Activated CD8-positive, alpha-beta memory T cell treated with anti-CD3 and anti-CD28 coated beads for 4 hours (primary cell): ENCODE measurements at regions not wholly inside any gene's neighbourhood (a gene's known extent, or its start where the extent isn't known, plus 50 kb on each side); places are given as distances from the start of the nearest gene placed in this dataset.
"Not testable (repeated sequence)": the region's sequence is repeated elsewhere in the genome, so short reads cannot be mapped to it uniquely, and the experiment has no call there.

ENCODE experiments used
- DNase-seq, 2 donors: peaks; one replicate each; pipeline ENCODE4 v3.0.0-alpha.2; 2020; ENCODE audit warnings: low read depth in 2 of 2

DNA sequence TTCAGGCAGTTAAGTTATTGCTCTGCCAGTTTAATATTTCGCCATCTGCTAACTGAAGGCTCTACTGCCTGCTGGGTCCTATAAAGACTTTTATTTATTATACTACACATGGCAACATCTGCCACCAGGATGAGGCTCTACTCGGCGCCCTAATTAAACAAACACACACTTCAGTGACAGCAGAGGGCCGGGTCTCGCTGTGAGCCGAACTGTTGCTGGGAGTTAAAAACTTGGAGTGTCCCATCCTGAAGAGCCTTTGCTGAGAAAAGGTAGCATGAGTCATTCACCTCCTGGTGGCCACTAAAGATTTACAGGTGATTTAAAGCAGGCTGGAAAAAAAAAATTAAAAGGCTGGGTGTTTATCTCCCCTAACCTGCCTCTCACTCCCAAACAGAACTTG is 183.7 kb downstream of the NPIPA8 start:
- DNase-seq, result not testable (repeated sequence)

DNA sequence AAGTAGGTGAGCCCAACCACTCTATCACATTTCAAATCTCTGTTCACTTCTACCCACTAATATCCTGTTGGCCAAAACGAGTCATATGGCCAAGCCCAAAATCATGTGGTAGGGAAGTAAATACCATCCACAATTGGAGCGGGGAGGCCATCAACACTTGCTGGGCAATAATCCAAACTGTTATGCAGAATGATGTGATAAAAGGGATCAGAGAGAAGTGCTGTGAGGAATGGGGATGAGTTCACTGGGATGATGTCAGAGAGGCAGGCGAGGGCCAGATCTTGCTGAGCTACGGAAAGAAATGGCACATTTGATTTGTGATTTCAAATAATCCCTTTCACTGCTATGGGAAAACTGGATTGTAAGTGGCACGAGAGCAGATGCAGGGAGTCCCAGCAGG is 188.4 kb downstream of the NPIPA8 start:
- DNase-seq, result not testable (repeated sequence)

DNA sequence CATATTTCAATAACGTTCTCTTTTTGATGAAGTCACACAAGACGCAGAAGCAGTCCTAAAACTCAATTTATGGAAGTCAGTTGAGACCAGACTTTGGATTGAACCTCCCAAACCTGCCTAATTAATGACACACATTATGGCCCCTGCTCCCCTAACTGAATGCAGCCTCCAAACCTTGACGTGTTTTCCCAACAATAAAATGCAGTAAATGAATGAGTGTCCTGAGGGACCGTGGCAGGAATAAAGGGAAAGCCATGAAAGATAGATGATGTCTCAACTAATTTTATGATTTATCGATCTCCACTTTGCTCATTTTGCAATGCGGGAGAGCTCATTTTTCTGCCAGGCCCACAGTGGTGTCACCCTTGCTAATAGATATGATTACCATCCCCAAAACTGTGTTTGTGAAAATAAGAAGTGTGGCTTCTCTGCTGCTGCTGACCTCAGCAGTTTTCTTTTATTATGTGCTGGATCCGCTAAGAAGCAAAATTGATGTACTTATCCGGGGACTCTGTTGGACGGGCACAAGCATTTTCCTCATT is 189.9 kb downstream of the NPIPA8 start:
- DNase-seq, result not testable (repeated sequence)

DNA sequence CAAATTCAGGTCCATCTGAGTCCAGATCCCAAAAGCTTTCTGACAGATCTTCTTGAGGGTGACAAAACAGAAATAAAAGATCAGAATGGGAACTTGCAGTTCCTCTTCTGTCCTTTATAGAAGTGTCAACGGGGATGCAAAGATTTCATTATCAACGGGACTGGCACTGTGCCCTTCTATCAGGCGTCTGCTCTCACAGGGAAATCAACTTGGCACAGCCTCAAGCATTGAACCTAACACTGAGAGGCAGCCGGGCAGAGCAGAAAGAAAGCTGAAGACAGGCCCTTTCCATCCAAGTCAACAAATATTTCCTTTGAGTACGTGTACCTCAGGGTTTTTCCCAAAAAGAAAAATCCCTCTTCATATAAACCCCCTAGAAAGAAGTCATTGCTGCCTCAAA is 194.5 kb downstream of the NPIPA8 start:
- DNase-seq, result not testable (repeated sequence)

DNA sequence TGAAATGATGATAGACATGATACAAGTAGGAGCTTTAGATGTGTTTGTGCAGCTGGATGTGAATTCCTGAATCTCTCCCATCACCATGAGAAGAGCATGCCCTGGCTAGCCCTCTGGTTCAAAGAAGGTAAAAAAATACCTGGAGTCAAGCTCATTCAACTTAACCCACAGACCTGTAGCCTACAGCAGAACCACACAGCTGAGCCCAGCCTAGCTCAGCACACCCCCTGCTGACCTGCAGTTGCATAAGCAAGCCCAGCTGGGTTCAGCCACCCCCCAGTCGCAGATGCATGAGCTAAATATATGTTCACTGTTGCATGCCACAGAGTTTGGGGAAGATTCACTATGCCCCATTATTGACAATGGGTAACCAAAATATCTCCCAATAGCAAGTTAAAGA is 200.2 kb downstream of the NPIPA8 start:
- not testable (repeated sequence) for DNase-seq

DNA sequence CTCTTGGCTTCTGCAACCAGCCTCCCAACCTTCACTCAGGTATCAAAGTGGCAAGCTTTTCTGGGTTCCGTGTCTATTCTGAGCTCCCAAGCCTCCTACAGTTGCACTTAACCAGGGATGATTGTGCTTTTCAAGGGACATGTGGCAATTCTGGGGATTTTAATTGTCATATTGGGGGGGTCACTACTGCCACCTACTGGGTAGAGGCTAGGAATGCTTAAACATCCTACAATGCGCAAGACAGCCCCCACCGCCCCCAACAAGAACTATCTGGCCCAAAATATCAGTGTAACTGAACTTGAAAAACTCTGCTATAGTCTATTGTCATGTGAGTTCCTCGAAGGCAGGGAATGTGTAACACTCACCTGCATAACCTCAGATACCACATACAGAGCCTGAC is 201.5 kb downstream of the NPIPA8 start:
- not testable (repeated sequence) for DNase-seq

DNA sequence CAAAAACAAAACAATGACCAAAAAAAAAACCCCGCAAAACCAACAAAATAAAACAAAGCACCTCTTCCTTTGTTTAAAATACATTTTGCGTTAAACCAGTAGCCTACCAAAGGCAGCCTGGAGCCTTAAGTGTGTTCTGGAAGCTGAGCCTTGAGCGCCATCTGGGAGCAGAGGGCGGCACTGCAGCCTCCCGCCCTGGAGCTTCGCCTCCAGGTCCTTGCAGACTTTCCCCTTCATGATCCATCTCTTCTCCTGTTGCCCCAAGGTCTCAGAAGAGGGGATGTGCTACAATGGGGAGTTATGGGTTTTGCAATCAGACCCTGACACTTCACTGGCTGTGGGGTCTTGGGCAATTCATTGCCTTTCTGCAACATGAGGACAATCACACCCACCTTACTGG is 204.9 kb downstream of the NPIPA8 start:
- DNase-seq, result not testable (repeated sequence)

DNA sequence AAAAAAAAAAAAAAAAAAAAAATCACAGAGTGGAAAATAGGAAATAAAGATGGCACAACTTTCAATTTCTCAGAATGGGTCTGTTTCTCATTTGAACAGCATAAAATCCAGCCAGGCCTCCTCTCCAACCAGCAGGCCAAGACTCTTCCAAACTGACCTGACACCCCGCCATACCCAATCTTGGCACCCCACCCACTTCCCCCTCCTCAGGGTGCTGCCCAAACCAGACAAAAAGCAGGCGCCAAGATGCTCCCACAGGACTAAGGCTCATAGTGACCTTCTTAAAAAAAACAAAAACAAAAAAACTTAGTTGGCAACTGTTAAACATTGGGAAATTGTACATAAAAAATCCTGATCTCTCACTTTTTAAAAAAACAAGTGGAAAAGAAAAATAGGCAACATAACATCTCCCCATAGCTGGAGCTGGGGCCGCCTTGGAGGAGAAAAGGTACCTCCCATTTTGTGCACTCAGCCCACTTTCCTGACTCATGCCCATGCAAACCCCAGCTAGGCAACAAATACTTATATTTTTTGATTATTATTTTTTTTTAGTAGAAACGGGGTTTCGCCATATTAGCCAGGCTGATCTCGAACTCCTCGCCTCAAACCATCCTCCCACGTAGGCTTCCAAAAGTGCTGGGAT is 205.9 kb downstream of the NPIPA8 start:
- not testable (repeated sequence) for DNase-seq

DNA sequence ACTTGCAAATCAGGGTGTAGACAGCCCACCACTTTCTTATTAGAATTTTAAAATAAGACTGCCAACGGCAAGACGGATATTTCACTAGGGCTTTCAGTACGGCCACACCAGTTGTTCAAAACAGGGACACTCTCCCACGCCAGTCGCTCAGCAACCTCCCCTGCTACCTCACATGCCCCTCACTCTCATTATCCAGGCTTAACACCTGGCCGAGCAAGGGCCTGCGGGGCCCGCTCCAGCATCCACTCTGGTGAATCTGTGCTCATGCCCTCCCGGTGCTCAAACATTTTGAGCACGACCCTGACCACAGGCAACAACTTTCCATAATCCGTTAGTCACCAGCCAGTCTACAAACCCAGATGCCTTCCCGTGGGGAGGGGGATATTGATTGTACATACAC is 209.5 kb downstream of the NPIPA8 start:
- not testable (repeated sequence) for DNase-seq

DNA sequence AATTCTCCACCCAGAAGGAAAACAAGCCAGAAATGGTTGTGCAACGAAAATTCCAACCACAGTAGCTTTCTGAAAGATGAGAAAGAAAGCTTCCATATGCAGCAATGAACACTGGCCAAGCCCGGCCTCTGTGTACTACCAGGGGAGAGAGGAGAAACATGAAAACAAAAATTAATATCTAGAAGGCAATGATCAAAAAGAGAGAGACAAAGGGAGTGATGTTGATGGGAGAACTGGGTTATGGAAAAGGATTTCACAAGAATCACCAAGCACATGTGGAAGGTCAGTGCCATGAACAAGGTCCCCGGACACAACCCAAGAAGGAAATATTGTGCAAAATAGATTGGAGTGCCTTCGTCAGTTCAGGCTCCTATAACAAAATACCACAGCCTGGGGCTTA is 217.4 kb downstream of the NPIPA8 start:
- not testable (repeated sequence) for DNase-seq

DNA sequence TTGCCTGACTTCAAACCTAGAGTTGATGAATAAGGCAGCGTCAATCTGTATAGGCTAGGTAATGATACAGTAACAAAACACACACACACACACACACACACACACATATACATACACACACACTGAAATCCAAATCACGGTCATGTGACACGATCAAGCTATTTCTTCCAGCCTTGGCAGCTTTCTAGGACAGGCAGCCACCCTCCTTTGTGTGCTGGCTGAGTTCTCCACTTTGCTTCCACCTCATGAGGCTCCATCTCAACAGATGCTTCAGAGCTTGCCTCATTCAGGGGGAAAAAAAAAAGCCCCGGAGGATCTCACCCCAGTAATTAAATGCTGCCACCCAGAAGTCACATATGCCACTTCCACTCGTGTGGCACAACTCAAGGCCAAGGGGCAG is 217.9 kb downstream of the NPIPA8 start:
- not testable (repeated sequence) for DNase-seq

DNA sequence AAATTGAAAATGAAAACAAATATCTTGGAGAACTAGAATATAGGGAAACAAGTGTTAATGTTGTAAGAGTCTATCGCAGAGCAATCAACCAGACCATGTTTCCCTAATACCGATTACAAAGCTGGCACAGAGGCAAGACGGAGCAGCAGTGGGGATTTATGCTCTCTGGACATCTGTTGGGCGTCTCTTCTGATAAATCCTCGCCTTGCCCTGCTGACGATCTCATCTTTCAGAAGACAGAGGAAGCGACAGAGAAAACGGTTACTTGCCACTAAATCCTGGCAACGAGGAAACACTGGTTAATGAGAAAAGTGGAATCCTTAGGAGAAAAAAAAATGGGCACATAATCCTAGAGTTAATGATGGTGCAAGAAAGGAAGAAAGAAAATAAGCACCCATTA is 218.5 kb downstream of the NPIPA8 start:
- not testable (repeated sequence) for DNase-seq

DNA sequence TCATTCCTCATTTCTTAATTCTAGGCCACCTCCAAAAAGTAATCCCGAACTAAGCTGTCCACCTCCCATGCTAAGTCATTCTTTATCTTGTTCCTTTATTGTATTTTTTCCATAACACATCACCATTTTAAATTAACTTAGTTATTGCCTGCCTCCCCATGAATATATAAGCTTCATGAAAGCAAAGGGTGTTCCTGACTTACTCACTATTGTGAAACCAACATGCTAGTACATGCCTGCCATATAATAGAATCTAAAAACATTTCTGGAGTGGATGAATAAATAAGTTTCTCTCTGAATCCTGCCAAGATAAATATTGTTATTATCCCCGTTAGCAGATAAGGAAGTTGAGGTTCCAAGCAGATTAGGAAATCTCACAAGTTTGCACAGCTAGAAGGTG is 232.1 kb downstream of the NPIPA8 start:
- not testable (repeated sequence) for DNase-seq

DNA sequence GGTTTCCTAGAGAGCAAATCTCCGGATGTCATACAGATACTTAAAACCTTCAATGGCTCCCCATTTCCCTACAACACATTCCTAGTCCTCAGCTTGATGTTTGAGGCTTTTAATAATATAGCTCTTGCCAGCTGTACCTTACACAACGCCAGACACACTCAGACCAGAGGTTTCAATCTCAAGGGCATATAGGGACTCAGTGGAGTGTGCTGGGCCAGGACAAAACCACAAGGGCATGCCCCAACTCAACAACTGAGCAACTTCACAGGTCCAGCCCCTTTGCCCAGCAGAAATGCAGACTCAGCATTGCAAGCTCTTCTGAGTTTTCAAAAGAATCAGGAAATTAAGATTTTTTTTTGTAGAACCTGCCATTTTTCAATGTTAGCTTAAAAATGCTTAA is 235.5 kb downstream of the NPIPA8 start:
- not testable (repeated sequence) for DNase-seq

DNA sequence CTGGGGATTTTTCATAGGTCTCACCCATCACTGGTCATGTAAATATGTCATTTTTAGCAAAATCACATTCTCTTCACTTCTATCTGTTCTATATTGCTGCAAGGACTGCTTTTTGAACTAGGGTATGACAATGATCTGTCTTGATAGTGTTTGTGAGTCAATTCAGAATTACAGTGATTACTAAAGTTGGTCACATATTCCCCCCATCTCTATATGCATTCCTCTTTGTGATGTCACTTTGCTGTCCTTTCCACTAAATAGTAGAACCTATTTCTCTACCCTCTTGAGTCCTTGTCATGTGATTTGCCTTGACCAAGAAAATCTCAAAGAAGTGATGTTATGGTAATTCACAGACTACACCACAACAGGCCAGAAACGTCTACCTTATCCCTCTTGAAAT is 243.9 kb downstream of the NPIPA8 start:
- DNase-seq, result not testable (repeated sequence)

DNA sequence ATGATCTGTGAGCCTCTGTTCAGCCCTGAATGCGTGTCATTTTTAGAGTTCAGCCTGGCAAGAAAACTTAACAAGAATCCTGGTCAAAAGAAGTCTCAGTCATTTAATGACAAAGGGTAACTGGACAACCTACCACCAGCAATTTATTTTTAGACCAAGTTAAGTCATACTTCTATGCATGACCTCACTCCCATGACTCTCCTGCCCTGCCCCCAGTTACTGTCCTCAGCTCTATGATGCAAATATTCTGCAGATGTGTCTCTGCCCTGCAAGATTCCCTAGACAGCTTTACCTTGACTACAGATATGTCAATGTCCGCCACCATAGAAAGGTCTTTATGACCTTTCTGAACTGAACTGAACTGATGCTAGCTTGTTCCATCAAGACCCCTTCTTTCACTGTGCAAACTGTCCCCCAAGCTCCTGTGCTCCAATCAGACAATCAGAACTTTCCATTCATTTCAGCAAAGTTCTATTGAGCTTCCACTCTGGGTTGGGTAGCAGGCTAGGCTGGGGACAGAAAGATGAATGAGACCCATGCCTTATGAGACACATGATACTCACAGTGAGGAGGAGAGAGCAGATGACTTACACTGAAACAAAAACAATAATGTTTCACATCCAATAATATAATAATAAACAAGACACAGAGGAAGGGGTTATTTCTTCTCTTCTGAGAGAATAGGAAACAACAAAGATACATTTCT is 255.7 kb downstream of the NPIPA8 start:
- not testable (repeated sequence) for DNase-seq

DNA sequence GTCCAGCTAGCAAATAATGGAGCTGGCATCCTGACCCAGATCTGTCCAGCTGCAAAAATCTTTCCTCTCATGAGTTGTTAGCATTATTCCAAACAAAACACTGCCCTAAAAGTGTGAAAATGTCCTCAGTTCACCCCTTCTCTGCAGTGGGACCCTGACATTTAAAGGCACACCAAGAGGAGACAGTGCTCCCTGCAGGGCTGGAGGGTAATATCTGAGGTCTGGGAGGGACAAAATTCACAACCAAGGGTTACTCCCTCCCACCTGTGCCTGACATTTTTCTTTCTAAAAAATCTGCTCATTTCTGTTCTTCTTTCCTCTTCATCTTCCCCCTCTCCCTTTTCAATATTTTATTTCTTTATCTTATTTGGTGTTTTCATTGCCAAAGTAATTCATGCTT is 258.6 kb downstream of the NPIPA8 start:
- not testable (repeated sequence) for DNase-seq

DNA sequence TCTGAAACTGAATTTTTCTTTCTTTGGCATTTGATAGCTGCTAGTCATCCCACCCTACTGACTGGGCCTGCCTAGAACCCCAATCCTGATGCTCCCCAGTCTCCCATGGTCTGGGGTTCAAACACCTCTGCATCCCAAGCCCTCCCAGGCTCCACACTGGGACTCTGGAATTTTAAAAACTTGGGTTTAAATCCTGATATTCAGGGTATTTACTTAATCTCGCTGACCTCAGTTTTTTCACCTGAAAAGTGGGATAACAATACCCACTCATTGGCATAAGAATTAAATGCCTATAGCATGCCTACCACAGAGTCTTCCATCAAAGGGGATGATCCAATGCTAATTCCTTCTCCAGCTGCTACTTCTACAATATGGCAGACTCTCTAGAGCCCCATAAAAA is 264.4 kb downstream of the NPIPA8 start:
- DNase-seq, result no peak

DNA sequence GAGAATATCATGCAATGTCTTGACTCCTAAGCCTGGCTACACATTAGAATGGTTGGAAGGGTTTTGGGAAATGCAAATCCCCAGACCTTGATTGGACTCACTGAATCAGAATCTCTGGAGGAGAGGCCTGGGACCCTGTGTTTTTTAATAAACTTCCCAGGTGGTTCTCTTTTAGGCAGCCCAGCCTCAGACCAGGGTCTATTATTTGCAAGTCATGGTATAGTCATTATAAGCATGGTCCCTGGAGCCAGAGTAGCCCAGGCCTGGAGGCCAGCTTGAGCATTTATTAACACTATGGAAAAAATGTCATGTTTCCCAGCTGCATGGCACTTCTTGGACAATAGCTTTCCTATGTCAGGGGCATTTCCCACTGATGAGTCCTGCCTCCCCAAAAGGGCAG is 266.9 kb downstream of the NPIPA8 start:
- no peak for DNase-seq

DNA sequence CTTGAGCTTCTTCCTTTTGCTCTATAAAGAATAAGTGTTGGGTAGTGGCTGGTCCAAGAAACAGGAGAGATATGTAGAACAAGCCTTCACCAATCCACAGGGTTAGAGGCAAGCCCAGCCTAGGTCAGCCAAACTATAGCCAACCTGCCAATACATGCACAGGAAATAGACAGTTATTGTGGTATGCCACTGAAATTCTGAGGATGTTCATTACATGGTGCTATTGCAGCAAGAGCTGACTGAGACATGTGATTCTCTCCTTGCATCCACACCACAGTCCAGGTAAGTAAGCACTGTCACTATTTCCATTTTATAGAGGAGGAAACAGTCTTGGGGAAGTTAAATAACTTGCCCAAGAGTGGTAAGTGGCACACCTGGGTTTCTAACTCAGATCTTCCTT is 268.1 kb downstream of the NPIPA8 start:
- no peak for DNase-seq

DNA sequence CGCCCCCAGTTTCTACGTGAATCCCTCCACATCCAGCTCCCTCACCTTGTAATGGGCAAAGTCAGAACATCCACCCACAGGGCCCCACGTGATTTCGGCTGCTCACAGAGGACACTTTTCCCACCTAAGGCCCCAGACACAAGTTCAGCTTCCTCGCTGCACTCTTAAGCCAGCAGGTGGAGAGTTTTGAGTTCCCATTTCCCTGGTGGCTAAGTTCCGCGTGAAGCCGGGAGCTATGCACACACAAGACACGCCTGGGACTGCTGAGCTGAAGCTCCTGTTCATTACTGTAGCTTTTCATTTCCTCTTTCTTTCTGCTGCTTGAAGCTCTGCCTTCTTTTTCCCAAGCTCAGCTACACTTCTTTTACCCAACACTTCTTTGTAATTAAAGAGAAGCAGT is 273.8 kb downstream of the NPIPA8 start:
- DNase-seq, result no peak

DNA sequence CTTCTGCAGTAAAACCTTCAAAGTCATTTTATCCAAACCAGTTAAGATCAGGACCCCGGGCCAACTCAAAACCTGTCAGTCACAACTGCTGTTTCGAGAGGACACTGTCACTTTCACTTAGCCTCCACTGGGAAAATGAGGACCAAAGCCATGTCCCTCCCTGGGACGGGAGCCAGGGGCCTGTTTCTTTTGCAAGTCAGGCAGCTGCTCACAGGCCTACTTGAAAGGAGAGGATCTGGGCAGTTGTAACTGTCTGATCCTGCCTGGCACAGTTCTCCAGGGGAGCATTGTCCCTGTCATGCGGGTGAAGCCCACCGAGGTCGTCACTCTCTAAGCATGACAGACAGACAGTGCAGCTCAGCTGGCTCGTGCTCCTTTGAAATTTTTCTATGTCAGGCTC is 276.2 kb downstream of the NPIPA8 start:
- DNase-seq, result no peak

DNA sequence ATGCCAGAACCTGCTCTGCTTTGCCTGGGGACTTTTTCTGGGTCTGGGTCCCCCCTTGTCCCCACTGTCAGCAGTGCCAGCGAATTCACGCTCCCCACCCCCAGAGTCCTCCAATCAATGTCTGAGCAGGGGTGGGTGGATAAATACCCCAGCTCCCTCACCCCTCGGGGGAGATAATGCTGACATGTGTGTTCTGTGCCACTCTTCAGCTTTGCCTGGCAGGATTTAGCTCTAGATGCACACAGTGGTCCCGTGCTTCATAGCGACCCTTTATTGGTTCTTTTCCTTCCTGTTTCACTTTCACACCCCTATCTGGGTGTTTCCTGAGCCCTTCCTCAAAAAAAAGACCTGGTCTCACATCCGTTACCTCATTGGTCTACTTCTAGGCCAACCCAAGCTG is 277.0 kb downstream of the NPIPA8 start:
- DNase-seq, result no peak
